SK-N-SH (cell line): ENCODE measurements at regions not wholly inside any gene's neighbourhood (a gene's known extent, or its start where the extent isn't known, plus 50 kb on each side); places are given as distances from the start of the nearest gene placed in this dataset.

ENCODE experiments used
- CTCF ChIA-PET: fragments of 300-600, 350-600 bp; formaldehyde crosslinking; extraction: SDS; loops from one replicate; lab custom pipeline; 2021; lab: Yijun Ruan, JAX
- POLR2A ChIA-PET: fragments of 350-600 bp; sonication (Branson Sonifier 250); formaldehyde crosslinking; extraction: SDS; loops from one replicate; lab custom pipeline; 2020; ENCODE audit warnings: antibody characterized with exemption, inconsistent platforms; lab: Yijun Ruan, JAX
- DNase-seq: peaks from one replicate; pipeline ENCODE4 v3.0.0; 2012
- H2AFZ ChIP-seq: fragments of 200-600 bp; sonication (generic); 2 replicates; pipeline ENCODE4 v1.8.1; 2016; ENCODE audit warnings: antibody characterized with exemption, mild to moderate bottlenecking, low read depth
- H3F3A ChIP-seq: fragments of 200-600 bp; sonication (generic); replicated peaks from 2 replicates; pipeline ENCODE3; 2016; ENCODE audit warnings: antibody characterized with exemption, mild to moderate bottlenecking; ENCODE audit not compliant: insufficient read depth
- H3K27ac ChIP-seq, 2 experiments: fragments of 200-500 bp in 1 of 2; fragments of 200-600 bp in 1 of 2; sonication (Bioruptor generic) in 1 of 2; sonication (generic), shearing (Covaris generic) in 1 of 2; 2 replicates each; pipeline versions ENCODE4 v1.5.1 to v1.6.1; 2014 to 2016; ENCODE audit warnings: low read depth in 2 of 2, inconsistent platforms in 1 of 2, low read length in 1 of 2, mild to moderate bottlenecking in 1 of 2, mixed read lengths in 1 of 2
- H3K27me3 ChIP-seq: fragments of 200-600 bp; sonication (generic), shearing (Covaris generic); 2 replicates; pipeline ENCODE4 v1.6.1; 2016; ENCODE audit warnings: mixed run types; ENCODE audit not compliant: insufficient read depth
- H3K36me3 ChIP-seq, 2 experiments: fragments of 200-500 bp in 1 of 2; fragments of 200-600 bp in 1 of 2; sonication (Bioruptor generic) in 1 of 2; sonication (generic) in 1 of 2; replicated peaks in 1 of 2; 2 replicates each; pipeline versions ENCODE3 to v1.5.1; 2014 to 2016; ENCODE audit warnings: low read length in 1 of 2, mild to moderate bottlenecking in 1 of 2; ENCODE audit not compliant: insufficient read depth in 2 of 2, control insufficient read depth in 1 of 2
- H3K4me1 ChIP-seq, 2 experiments: fragments of 200-500 bp in 1 of 2; fragments of 200-600 bp in 1 of 2; sonication (Bioruptor generic) in 1 of 2; sonication (generic), shearing (Covaris generic) in 1 of 2; 2 replicates each; pipeline versions ENCODE4 v1.5.1 to v1.6.1; 2014 to 2016; ENCODE audit warnings: low read depth in 1 of 2, low read length in 1 of 2, mixed run types in 1 of 2; ENCODE audit not compliant: insufficient read depth in 2 of 2, control insufficient read depth in 1 of 2
- H3K4me2 ChIP-seq: fragments of 200-600 bp; sonication (generic), shearing (Covaris generic); 2 replicates; pipeline ENCODE4 v1.6.1; 2017; ENCODE audit warnings: mixed run types
- H3K4me3 ChIP-seq, 2 experiments: fragments of 200-500 bp in 1 of 2; fragments of 200-600 bp in 1 of 2; sonication (Bioruptor generic) in 1 of 2; sonication (generic), shearing (Covaris generic) in 1 of 2; 2 replicates each; pipeline versions ENCODE4 v1.5.1 to v1.8.1; 2014 to 2016; ENCODE audit warnings: low read depth in 2 of 2, inconsistent platforms in 1 of 2, low read length in 1 of 2, mild to moderate bottlenecking in 1 of 2, mixed read lengths in 1 of 2, moderate library complexity in 1 of 2
- H3K79me2 ChIP-seq: fragments of 200-600 bp; sonication (generic); 2 replicates; pipeline ENCODE4 v1.8.1; 2017; ENCODE audit warnings: mild to moderate bottlenecking; ENCODE audit not compliant: insufficient read depth
- H3K9ac ChIP-seq: fragments of 200-600 bp; sonication (generic); 2 replicates; pipeline ENCODE4 v1.6.1; 2017; ENCODE audit warnings: mixed run types
- H3K9me2 ChIP-seq: fragments of 200-600 bp; sonication (generic); 2 replicates; pipeline ENCODE4 v1.6.1; 2017; ENCODE audit warnings: mixed run types
- H3K9me3 ChIP-seq: fragments of 200-600 bp; sonication (generic); 2 replicates; pipeline ENCODE4 v1.6.1; 2017; ENCODE audit warnings: mixed run types, mild to moderate bottlenecking, moderate library complexity
- H4K20me1 ChIP-seq: fragments of 200-600 bp; sonication (generic); 2 replicates; pipeline ENCODE4 v1.6.1; 2017; ENCODE audit warnings: mild to moderate bottlenecking, mixed run types; ENCODE audit not compliant: insufficient read depth
- ELF1 ChIP-seq: IDR thresholded peaks from 2 replicates; pipeline ENCODE4 v1.4.0; 2012
- FOSL2 ChIP-seq: IDR thresholded peaks from 2 replicates; pipeline ENCODE4 v1.4.0; 2012; ENCODE audit warnings: low read depth, mild to moderate bottlenecking, moderate library complexity, borderline replicate concordance
- FOXM1 ChIP-seq: IDR thresholded peaks from 2 replicates; pipeline ENCODE4 v1.4.0; 2012; ENCODE audit warnings: low read depth, mild to moderate bottlenecking
- GABPA ChIP-seq: IDR thresholded peaks from 2 replicates; pipeline ENCODE4 v1.4.0; 2012; ENCODE audit warnings: low read depth, mild to moderate bottlenecking
- IRF3 ChIP-seq: fragments of 150-350 bp; IDR thresholded peaks from 2 replicates; pipeline ENCODE4 v1.6.1; 2016; ENCODE audit warnings: mild to moderate bottlenecking, low read depth, low read length
- MAX ChIP-seq: IDR thresholded peaks from 2 replicates; pipeline ENCODE4 v1.4.0; 2012; ENCODE audit warnings: low read depth
- MXI1 ChIP-seq: IDR thresholded peaks from 2 replicates; pipeline ENCODE4 v1.6.1; 2012; ENCODE audit warnings: mild to moderate bottlenecking, low read depth, low read length, improper control_type of control experiment
- RCOR1 ChIP-seq: fragments of 150-350 bp; IDR thresholded peaks from 2 replicates; pipeline ENCODE4 v1.6.1; 2017; ENCODE audit warnings: antibody characterized with exemption, low read length
- REST ChIP-seq: IDR thresholded peaks from 2 replicates; pipeline ENCODE4 v1.6.1; 2012; ENCODE audit warnings: mild to moderate bottlenecking, low read depth, low read length, moderate library complexity
- RFX5 ChIP-seq: IDR thresholded peaks from 2 replicates; pipeline ENCODE4 v1.6.1; 2012; ENCODE audit warnings: mild to moderate bottlenecking, improper control_type of control experiment, low read length
- RXRA ChIP-seq: IDR thresholded peaks from 2 replicates; pipeline ENCODE4 v1.4.0; 2012; ENCODE audit warnings: low read depth, mild to moderate bottlenecking, borderline replicate concordance
- TCF12 ChIP-seq: IDR thresholded peaks from 2 replicates; pipeline ENCODE4 v1.4.0; 2012
- TEAD4 ChIP-seq: IDR thresholded peaks from 2 replicates; pipeline ENCODE4 v1.4.0; 2012; ENCODE audit warnings: mild to moderate bottlenecking, borderline replicate concordance; ENCODE audit not compliant: insufficient read depth
- WGBS: methylation state at CpG from one replicate; pipeline ENCODE4 v1.1.6; 2017; ENCODE audit warnings: low lambda C conversion rate; 5-methylcytosine and 5-hydroxymethylcytosine counted together

- TF ChIP-seq ELF1 (no peak), FOSL2 (no peak)
- ChIA-PET CTCF (no interaction called here), POLR2A (no interaction called here)
- H3K36me3 ChIP-seq, result no peaks in the 10 kb centered on the region
- H2AFZ ChIP-seq, result no peak overlapping the region
- no peak overlapping the region for H3K4me2 ChIP-seq
- H3K9me2 ChIP-seq, result no peaks in the 10 kb centered on the region
- no peaks in the 10 kb centered on the region for H4K20me1 ChIP-seq
- H3K27ac ChIP-seq, result no peak overlapping the region
- H3K9ac ChIP-seq, result no peak overlapping the region
- WGBS, result 55% methylated on average over 2 of the region's 2 CpGs
- H3K27me3 ChIP-seq, result peaks cover 33% of the 10 kb centered on the region; the same call in 1 of the 2 replicates
- H3K4me3 ChIP-seq, result no peak overlapping the region
- H3F3A ChIP-seq, result no peaks in the 10 kb centered on the region
- DNase-seq, result no peak
- no peaks in the 10 kb centered on the region; a peak in 1 of 4 replicates for H3K4me1 ChIP-seq
- no peaks in the 10 kb centered on the region for H3K79me2 ChIP-seq
- no peaks in the 10 kb centered on the region for H3K9me3 ChIP-seq
Measured at GRCh38 chr2:19753818-19754217, 148.0 kb downstream of the TTC32 start.

- Histone ChIP-seq H3K27me3 (peaks cover 33% of the 10 kb centered on the region; the same call in 1 of the 2 replicates), H3K27ac (no peak overlapping the region)
- DNase-seq, result no peak
- CTCF ChIA-PET, result no interaction called here
- TF ChIP-seq MAX (no peak), RCOR1 (no peak), FOXM1 (no peak), IRF3 (no peak), TCF12 (no peak), RXRA (no peak), MXI1 (no peak), REST (no peak), TEAD4 (no peak), RFX5 (no peak), GABPA (no peak), FOSL2 (no peak)
- TF ChIP-seq, all 33 proteins: peak for 0
- H3K4me1 ChIP-seq, result no peaks in the 10 kb centered on the region; a peak in 1 of 4 replicates
- no peaks in the 10 kb centered on the region for H3K9me3 ChIP-seq
- WGBS, result 38% methylated on average over 1 of the region's 1 CpG
- POLR2A ChIA-PET, result no interaction called here
- H4K20me1 ChIP-seq, result no peaks in the 10 kb centered on the region
- no peak overlapping the region for H3K4me3 ChIP-seq
- no peaks in the 10 kb centered on the region for H3K36me3 ChIP-seq
- H3K9ac ChIP-seq, result no peak overlapping the region
- no peaks in the 10 kb centered on the region for H3F3A ChIP-seq
- no peaks in the 10 kb centered on the region for H3K9me2 ChIP-seq
- no peak overlapping the region for H2AFZ ChIP-seq
- no peaks in the 10 kb centered on the region for H3K79me2 ChIP-seq
- no peak overlapping the region for H3K4me2 ChIP-seq
Measured at GRCh38 chr2:19753314-19753713, 148.5 kb downstream of the TTC32 start.
